ENCODE measurements at regions not wholly inside any gene's neighbourhood (a gene's known extent, or its start where the extent isn't known, plus 50 kb on each side); places are given as distances from the start of the nearest gene placed in this dataset.

GRCh38 chr13:22161871-22162270, 491.0 kb downstream of the FGF9 start:
- TF ChIP-seq CTCF (IDR thresholded peaks at IDR 0.05; ENCODE audit: low read length) (no peak), EZH2 (IDR thresholded peaks at IDR 0.05; ENCODE audit: borderline replicate concordance, low read length) (no peak)
